NT2/D1 (cell line): ENCODE measurements at regions not wholly inside any gene's neighbourhood (a gene's known extent, or its start where the extent isn't known, plus 50 kb on each side); places are given as distances from the start of the nearest gene placed in this dataset.

ENCODE experiments used
- DNase-seq: peaks from one replicate; pipeline ENCODE4 v3.0.0-alpha.2; 2011; ENCODE audit warnings: low read depth, low spot score
- H3K27me3 ChIP-seq: 2 replicates; pipeline ENCODE4 v1.6.0; 2011; ENCODE audit warnings: mild to moderate bottlenecking; ENCODE audit not compliant: insufficient read length, insufficient read depth
- H3K36me3 ChIP-seq: 2 replicates; pipeline ENCODE4 v1.6.1; 2011; ENCODE audit warnings: mild to moderate bottlenecking, low read length, mixed read lengths; ENCODE audit not compliant: insufficient read depth, insufficient read length
- H3K4me1 ChIP-seq: 2 replicates; pipeline ENCODE4 v1.5.1; 2011; ENCODE audit not compliant: insufficient read depth, insufficient read length
- H3K4me3 ChIP-seq: 2 replicates; pipeline ENCODE4 v1.5.1; 2011; ENCODE audit warnings: low read depth; ENCODE audit not compliant: insufficient read length
- H3K9ac ChIP-seq: 2 replicates; pipeline ENCODE4 v1.6.0; 2011; ENCODE audit warnings: low read depth; ENCODE audit not compliant: insufficient read length
- H3K9me3 ChIP-seq: 2 replicates; pipeline ENCODE4 v1.5.1; 2011; ENCODE audit warnings: mild to moderate bottlenecking, low read length; ENCODE audit not compliant: insufficient read depth
- SUZ12 ChIP-seq: IDR thresholded peaks from 2 replicates; pipeline ENCODE4 v1.6.1; 2011; ENCODE audit not compliant: insufficient read length, insufficient read depth; ENCODE audit errors: extremely low read depth
- YY1 ChIP-seq: IDR thresholded peaks from 2 replicates; pipeline ENCODE4 v1.6.1; 2011; ENCODE audit not compliant: insufficient read length, insufficient read depth
- ZNF274 ChIP-seq: IDR thresholded peaks from 2 replicates; pipeline ENCODE4 v1.6.1; 2011; ENCODE audit warnings: mild to moderate bottlenecking, low read depth, low read length

DNA sequence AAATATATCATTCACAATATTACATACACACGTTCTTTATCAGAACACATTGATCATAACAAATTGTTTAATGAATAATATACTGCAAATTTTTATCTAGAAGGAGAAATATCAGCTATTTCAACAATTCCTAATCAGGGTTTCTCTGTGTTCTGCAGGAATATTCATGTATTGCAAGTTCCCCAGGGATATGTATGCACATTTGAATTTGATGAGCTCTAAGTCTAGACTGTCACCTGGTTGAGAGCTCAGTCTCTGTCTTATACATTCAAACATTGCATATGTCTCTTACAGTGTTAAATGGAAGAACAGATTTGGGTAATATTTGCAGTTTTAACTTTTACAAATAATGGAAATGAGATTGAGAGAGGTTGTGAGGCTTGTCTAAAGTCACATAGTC lies 829.7 kb downstream of the CDH11 start:
- DNase-seq, result no peak
- Histone ChIP-seq H3K36me3 (no peaks in the 10 kb centered on the region), H3K4me3 (no peak overlapping the region), H3K4me1 (no peaks in the 10 kb centered on the region), H3K9me3 (no peaks in the 10 kb centered on the region), H3K27me3 (no peaks in the 10 kb centered on the region), H3K9ac (no peak overlapping the region)
- TF ChIP-seq ZNF274 (no peak), YY1 (no peak), SUZ12 (no peak)

DNA sequence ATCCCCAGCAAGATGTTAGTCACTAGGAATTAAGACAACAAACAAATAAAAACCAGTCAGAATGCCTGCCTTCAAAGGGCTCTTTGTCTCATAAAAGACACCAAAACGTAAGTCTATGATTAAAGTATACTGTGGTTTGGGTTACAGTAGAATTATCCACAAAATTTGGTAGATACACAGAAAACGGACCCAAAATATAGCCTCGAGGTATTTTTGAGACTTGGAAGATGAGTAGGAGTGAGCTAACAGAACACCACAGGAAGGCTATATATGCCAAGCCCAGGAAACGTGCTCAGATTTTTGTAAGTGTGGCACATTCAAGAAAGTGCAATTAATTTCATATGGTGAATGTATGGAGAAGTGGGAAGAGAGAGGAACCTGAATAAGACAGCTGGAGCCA lies 831.4 kb downstream of the CDH11 start:
- Histone ChIP-seq H3K9me3 (no peaks in the 10 kb centered on the region), H3K27me3 (no peaks in the 10 kb centered on the region), H3K4me1 (no peaks in the 10 kb centered on the region), H3K36me3 (no peaks in the 10 kb centered on the region), H3K9ac (no peak overlapping the region), H3K4me3 (no peak overlapping the region)
- TF ChIP-seq YY1, result no peak
- no peak for TF ChIP-seq ZNF274
- TF ChIP-seq SUZ12, result no peak
- no peak for DNase-seq

DNA sequence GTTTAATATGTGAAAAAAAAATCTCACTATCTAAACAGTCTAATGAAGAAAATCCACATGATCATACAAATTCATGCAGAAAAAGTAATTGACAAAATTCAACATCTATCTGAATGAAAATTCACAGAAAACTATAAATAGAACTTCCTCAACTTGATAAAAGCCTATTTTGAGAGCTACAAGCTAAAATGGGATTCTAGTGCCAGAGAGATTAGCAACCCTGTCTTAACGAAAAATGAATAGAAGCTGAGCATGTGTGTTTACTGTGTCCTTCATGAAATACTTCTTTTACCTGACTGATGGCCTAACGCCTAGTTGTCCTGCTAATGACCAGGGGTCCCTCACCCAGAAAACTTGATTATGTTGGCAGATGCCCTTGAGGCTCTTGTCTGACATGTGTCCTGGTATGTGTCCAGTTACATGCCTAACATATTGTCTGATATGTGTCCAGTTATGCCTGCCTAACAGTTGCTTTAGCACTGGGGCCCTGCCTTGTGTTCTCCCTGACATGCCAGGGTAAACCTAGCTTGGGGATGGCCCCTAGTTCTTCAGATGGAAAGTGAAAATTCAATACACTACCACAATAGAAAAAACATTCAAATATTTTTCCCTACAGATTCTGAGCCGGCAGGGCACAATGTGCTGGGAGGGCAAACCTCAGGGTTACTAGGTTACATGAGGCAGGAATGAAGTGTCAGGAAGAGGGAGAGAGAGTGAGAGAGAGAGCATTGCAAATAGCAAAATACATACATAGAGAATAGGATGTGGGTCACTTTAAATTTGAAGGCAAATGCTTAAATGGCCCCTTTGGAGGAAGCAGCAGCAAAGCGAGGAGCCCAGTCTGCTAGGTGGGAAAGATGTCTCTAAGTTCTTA lies 834.0 kb downstream of the CDH11 start:
- H3K27me3 ChIP-seq, result no peaks in the 10 kb centered on the region
- TF ChIP-seq YY1, result no peak
- no peak for TF ChIP-seq SUZ12

DNA sequence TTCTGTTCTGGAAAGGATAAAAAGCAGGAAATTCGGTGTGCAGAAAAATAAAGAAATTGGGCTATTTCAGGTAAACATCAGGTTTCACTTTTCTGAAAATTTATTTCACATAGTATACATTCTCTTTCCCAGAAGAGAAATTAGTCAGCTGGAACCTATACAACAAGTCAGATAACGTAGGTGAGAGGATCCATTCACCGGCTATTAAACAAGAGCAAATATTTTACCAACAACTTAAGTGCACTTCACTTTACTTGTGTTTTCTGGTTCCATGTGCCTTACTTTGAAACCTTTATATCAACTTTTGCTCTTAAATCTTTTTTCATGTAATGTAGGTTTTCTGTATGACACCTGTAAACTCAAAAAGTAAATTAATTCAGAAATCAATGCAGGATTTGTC lies 839.7 kb downstream of the CDH11 start:
- H3K4me1 ChIP-seq, result no peaks in the 10 kb centered on the region
- H3K9me3 ChIP-seq, result no peaks in the 10 kb centered on the region
- H3K4me3 ChIP-seq, result no peak overlapping the region
- DNase-seq, result no peak
- H3K36me3 ChIP-seq, result no peaks in the 10 kb centered on the region
- H3K27me3 ChIP-seq, result no peaks in the 10 kb centered on the region
- no peak overlapping the region for H3K9ac ChIP-seq
- TF ChIP-seq SUZ12 (no peak), ZNF274 (no peak), YY1 (no peak)

More for the DNA sequence above, 834.0 kb downstream of the CDH11 start:
- DNase-seq, result no peak
- no peaks in the 10 kb centered on the region for H3K4me1 ChIP-seq
- H3K36me3 ChIP-seq, result no peaks in the 10 kb centered on the region
- no peak overlapping the region for H3K9ac ChIP-seq
- no peak overlapping the region for H3K4me3 ChIP-seq
- H3K9me3 ChIP-seq, result no peaks in the 10 kb centered on the region

DNA sequence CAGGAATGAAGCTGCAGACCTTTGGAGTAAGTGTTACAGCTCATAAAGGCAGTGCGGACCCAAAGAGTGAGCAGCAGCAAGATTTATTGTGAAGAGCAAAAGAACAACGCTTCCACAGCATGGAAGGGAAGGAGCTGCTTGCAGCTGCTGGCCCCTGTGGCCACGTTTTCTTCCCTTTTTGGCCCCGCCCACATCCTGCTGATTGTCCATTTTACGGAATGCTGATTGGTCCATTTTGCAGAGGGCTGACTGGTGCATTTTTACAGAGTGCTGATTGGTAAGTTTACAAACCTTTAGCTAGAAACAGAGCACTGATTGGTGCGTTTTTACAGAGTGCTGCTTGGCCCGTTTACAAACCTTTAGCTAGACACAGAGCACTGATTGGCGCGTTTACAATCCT lies 841.5 kb downstream of the CDH11 start:
- no peak overlapping the region for H3K9ac ChIP-seq
- TF ChIP-seq SUZ12 (no peak), YY1 (no peak), ZNF274 (no peak)
- H3K4me1 ChIP-seq, result no peaks in the 10 kb centered on the region
- H3K36me3 ChIP-seq, result no peaks in the 10 kb centered on the region
- no peaks in the 10 kb centered on the region for H3K27me3 ChIP-seq
- no peak for DNase-seq
- no peaks in the 10 kb centered on the region for H3K9me3 ChIP-seq
- H3K4me3 ChIP-seq, result no peak overlapping the region

DNA sequence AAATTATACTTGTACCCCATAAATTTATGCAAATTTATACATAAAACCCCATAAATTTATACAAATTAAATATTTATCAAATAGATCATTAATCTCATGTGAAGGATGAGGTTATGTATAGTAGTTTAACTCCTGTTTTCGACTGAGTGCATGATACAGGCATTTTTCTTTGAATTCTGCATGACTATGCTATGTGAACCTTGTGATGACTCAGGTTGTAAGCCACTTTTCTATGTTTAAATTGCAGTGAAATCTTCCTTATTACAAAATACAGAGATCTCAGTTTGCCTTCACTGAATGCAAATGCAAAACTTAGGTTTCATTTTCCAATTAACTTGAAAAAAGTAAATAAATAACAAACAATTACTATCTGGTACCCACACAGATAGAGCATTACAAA lies 843.7 kb downstream of the CDH11 start:
- no peaks in the 10 kb centered on the region for H3K9me3 ChIP-seq
- DNase-seq, result no peak
- no peak overlapping the region for H3K9ac ChIP-seq
- H3K36me3 ChIP-seq, result no peaks in the 10 kb centered on the region
- H3K27me3 ChIP-seq, result no peaks in the 10 kb centered on the region
- H3K4me3 ChIP-seq, result no peak overlapping the region
- H3K4me1 ChIP-seq, result no peaks in the 10 kb centered on the region
- no peak for TF ChIP-seq YY1
- no peak for TF ChIP-seq ZNF274
- TF ChIP-seq SUZ12, result no peak

DNA sequence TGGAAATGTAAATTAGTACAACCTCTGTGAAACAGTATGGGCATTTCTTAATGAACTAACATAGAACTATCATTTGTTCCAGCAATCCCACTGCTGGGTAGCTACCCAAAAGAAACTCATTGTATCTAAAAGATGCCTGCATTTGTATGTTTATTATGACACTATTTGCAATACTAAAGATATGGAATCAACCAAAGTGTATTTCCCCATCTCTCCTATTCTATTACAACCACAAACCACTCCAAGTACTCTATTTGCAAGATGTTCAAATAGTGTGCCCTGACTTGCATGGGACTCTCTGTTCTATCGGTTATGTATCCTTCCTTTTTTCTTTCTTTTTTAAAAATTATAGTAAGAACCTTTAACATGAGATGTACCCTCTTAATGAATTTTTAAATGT lies 845.2 kb downstream of the CDH11 start:
- Histone ChIP-seq H3K9ac (no peak overlapping the region), H3K4me1 (no peaks in the 10 kb centered on the region), H3K4me3 (no peak overlapping the region), H3K9me3 (no peaks in the 10 kb centered on the region), H3K36me3 (no peaks in the 10 kb centered on the region), H3K27me3 (no peaks in the 10 kb centered on the region)
- DNase-seq, result no peak
- TF ChIP-seq ZNF274 (no peak), YY1 (no peak), SUZ12 (no peak)
